A673 (cell line): ENCODE measurements at regions not wholly inside any gene's neighbourhood (a gene's known extent, or its start where the extent isn't known, plus 50 kb on each side); places are given as distances from the start of the nearest gene placed in this dataset.

Experiments
- BruUV-seq: library from RNA; stranded (reverse); fragments of 400-500 nt; replicated peaks from 2 replicates; lab custom pipeline; 2021; lab: Mats Ljungman, UMichigan
- CTCF ChIA-PET: fragments of 300-600 bp; sonication (Branson Sonifier 250); formaldehyde crosslinking; loops from one replicate; lab custom pipeline; 2022; ENCODE audit warnings: antibody characterized with exemption; lab: Charles Lee
- POLR2A ChIA-PET: fragments of 300-600 bp; sonication (Branson Sonifier 250); formaldehyde crosslinking; loops from one replicate; lab custom pipeline; 2022; ENCODE audit warnings: antibody characterized with exemption; ENCODE audit not compliant: low non-redundant PET; lab: Charles Lee
- DNase-seq: peaks from one replicate; pipeline ENCODE4 v3.0.0-alpha.2; 2015; ENCODE audit warnings: low spot score
- H3K27ac ChIP-seq: fragments of 200-600 bp; sonication (generic); 2 replicates; pipeline ENCODE4 v1.5.1; 2016; ENCODE audit warnings: mixed run types, low read depth, mild to moderate bottlenecking, mixed read lengths, antibody characterized with exemption, low read length; ENCODE audit not compliant: poor library complexity, severe bottlenecking
- H3K27me3 ChIP-seq: fragments of 200-600 bp; sonication (generic); replicated peaks from 2 replicates; pipeline ENCODE4 v1.6.1; 2017; ENCODE audit warnings: mixed run types, low read depth, mild to moderate bottlenecking, mixed read lengths, antibody characterized with exemption, low read length; ENCODE audit not compliant: insufficient read depth, poor library complexity
- H3K36me3 ChIP-seq: fragments of 200-600 bp; sonication (generic); 2 replicates; pipeline ENCODE4 v1.6.1; 2016; ENCODE audit warnings: mixed run types, mild to moderate bottlenecking, mixed read lengths, antibody characterized with exemption, low read length; ENCODE audit not compliant: insufficient read depth, poor library complexity, severe bottlenecking
- H3K4me1 ChIP-seq: fragments of 200-600 bp; sonication (generic); 2 replicates; pipeline ENCODE4 v1.6.1; 2017; ENCODE audit warnings: mixed run types, mild to moderate bottlenecking, mixed read lengths, antibody characterized with exemption, low read length; ENCODE audit not compliant: insufficient read depth, poor library complexity, severe bottlenecking
- H3K4me3 ChIP-seq: fragments of 200-600 bp; sonication (generic); 2 replicates; pipeline ENCODE4 v1.5.1; 2016; ENCODE audit warnings: low read depth, mixed run types, mild to moderate bottlenecking, mixed read lengths, low read length; ENCODE audit not compliant: poor library complexity, severe bottlenecking
- H3K9me3 ChIP-seq: fragments of 200-600 bp; sonication (generic); 2 replicates; pipeline ENCODE4 v1.6.1; 2016; ENCODE audit warnings: mixed run types, low read depth, mild to moderate bottlenecking, mixed read lengths, antibody characterized with exemption, low read length; ENCODE audit not compliant: poor library complexity, severe bottlenecking
- EZH2 ChIP-seq: fragments of 200-600 bp; sonication (generic); IDR thresholded peaks from 2 replicates; pipeline ENCODE4 v1.6.1; 2017; ENCODE audit warnings: borderline replicate concordance, low read depth, mild to moderate bottlenecking, mixed read lengths, antibody characterized with exemption, low read length; ENCODE audit not compliant: poor library complexity, severe bottlenecking
- intact Hi-C: fragments of 100-400 bp; cut with micrococcal nuclease; formaldehyde crosslinking; loops from one replicate; pipeline ENCODE4 v1.10.0; 2022; ENCODE audit not compliant: unreplicated experiment
- TF ChIP-seq, protein P1 (sequence below): fragments of 300-800, 200-600 bp; sonication (generic); conservative IDR thresholded peaks from 2 replicates; pipeline ENCODE4 v1.5.1; 2017; ENCODE audit warnings: low read depth, mild to moderate bottlenecking, antibody characterized with exemption, low read length, moderate library complexity, mixed read lengths

- H3K4me1 ChIP-seq: peaks cover 7% of the 10 kb centered on the region
- no peaks in the 10 kb centered on the region for H3K27me3 ChIP-seq
- intact Hi-C loops: no loop called here
- DNase-seq: no peak
- H3K4me3 ChIP-seq: no peak overlapping the region
- H3K27ac ChIP-seq: no peak overlapping the region
- no TSS peak for BruUV-seq
- POLR2A ChIA-PET: no interaction called here
- CTCF ChIA-PET: no interaction called here
- peaks cover 23% of the 10 kb centered on the region for H3K9me3 ChIP-seq
- no peaks in the 10 kb centered on the region for H3K36me3 ChIP-seq
- no peak for TF ChIP-seq EZH2
- TF ChIP-seq, protein P1, sequence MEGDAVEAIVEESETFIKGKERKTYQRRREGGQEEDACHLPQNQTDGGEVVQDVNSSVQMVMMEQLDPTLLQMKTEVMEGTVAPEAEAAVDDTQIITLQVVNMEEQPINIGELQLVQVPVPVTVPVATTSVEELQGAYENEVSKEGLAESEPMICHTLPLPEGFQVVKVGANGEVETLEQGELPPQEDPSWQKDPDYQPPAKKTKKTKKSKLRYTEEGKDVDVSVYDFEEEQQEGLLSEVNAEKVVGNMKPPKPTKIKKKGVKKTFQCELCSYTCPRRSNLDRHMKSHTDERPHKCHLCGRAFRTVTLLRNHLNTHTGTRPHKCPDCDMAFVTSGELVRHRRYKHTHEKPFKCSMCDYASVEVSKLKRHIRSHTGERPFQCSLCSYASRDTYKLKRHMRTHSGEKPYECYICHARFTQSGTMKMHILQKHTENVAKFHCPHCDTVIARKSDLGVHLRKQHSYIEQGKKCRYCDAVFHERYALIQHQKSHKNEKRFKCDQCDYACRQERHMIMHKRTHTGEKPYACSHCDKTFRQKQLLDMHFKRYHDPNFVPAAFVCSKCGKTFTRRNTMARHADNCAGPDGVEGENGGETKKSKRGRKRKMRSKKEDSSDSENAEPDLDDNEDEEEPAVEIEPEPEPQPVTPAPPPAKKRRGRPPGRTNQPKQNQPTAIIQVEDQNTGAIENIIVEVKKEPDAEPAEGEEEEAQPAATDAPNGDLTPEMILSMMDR: no peak
Observed at GRCh38 chr11:112448168-112448567, 187.5 kb upstream of the PLET1 start.

- no peak for TF ChIP-seq EZH2
- TF ChIP-seq, protein P1: no peak
- intact Hi-C loops: no loop called here
- H3K4me3 ChIP-seq: no peak overlapping the region
- no peak for DNase-seq
- peaks cover 9% of the 10 kb centered on the region for H3K4me1 ChIP-seq
- ChIA-PET POLR2A (no interaction called here), CTCF (no interaction called here)
- BruUV-seq: no TSS peak
- no peaks in the 10 kb centered on the region for H3K27me3 ChIP-seq
- no peak overlapping the region for H3K27ac ChIP-seq
- peaks cover 23% of the 10 kb centered on the region for H3K9me3 ChIP-seq
- H3K36me3 ChIP-seq: no peaks in the 10 kb centered on the region
Observed at GRCh38 chr11:112448806-112449205, 188.1 kb upstream of the PLET1 start.

DNA sequence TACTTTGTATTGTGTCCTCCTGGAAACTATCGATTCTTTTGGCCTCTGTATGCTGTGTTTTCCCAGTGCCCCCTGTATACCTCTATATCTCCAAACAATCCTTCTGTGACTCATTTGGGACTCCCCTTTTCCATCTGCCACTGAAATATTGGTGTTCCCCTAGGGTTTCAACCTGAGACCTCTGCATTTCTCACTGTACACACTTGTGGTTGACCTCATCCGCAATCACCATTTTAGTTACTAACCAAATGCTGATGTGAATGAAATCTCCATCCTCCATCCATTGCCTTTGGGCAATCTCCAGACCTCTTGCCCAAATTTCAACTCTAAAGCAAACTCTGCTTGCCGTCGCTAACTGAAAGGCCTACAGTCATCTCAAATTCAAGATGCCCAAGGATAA, 190.6 kb upstream of the PLET1 start:
- peaks cover 18% of the 10 kb centered on the region for H3K4me1 ChIP-seq
- H3K27ac ChIP-seq: no peak overlapping the region
- TF ChIP-seq EZH2: no peak
- TF ChIP-seq, protein P1: no peak
- CTCF ChIA-PET: no interaction called here
- intact Hi-C loops: no loop called here
- H3K36me3 ChIP-seq: no peaks in the 10 kb centered on the region
- H3K9me3 ChIP-seq: peaks cover 4% of the 10 kb centered on the region
- POLR2A ChIA-PET: no interaction called here
- DNase-seq: no peak
- H3K27me3 ChIP-seq: no peaks in the 10 kb centered on the region
- no peak overlapping the region for H3K4me3 ChIP-seq
- no TSS peak for BruUV-seq
